IMR-90 (cell line): ENCODE measurements at regions not wholly inside any gene's neighbourhood (a gene's known extent, or its start where the extent isn't known, plus 50 kb on each side); places are given as distances from the start of the nearest gene placed in this dataset.

ENCODE experiments used
- FOS ChIP-seq: fragments of 150-350 bp; IDR thresholded peaks from 2 replicates; pipeline ENCODE4 v1.6.1; 2016; ENCODE audit warnings: low read depth, low read length
- MAFK ChIP-seq: IDR thresholded peaks from 2 replicates; pipeline ENCODE4 v1.6.1; 2012; ENCODE audit warnings: low read depth, low read length, improper control_type of control experiment
- POLR2A ChIP-seq: IDR thresholded peaks from 2 replicates; pipeline ENCODE4 v1.6.1; 2012; ENCODE audit warnings: mild to moderate bottlenecking, low read depth, low read length
- RAD21 ChIP-seq: IDR thresholded peaks from 2 replicates; pipeline ENCODE4 v1.6.1; 2012; ENCODE audit warnings: low read length, improper control_type of control experiment
- RCOR1 ChIP-seq: IDR thresholded peaks from 2 replicates; pipeline ENCODE4 v1.6.1; 2012; ENCODE audit warnings: mild to moderate bottlenecking, low read length, improper control_type of control experiment; ENCODE audit not compliant: insufficient replicate concordance
- RFX5 ChIP-seq: IDR thresholded peaks from 2 replicates; pipeline ENCODE4 v1.8.0; 2012; ENCODE audit warnings: low read depth, mild to moderate bottlenecking, low read length, moderate library complexity
- TF ChIP-seq, protein P1 (sequence below): conservative IDR thresholded peaks from 2 replicates; pipeline ENCODE4 v1.5.1; 2012; ENCODE audit warnings: mild to moderate bottlenecking, low read depth, low read length, improper control_type of control experiment

DNA sequence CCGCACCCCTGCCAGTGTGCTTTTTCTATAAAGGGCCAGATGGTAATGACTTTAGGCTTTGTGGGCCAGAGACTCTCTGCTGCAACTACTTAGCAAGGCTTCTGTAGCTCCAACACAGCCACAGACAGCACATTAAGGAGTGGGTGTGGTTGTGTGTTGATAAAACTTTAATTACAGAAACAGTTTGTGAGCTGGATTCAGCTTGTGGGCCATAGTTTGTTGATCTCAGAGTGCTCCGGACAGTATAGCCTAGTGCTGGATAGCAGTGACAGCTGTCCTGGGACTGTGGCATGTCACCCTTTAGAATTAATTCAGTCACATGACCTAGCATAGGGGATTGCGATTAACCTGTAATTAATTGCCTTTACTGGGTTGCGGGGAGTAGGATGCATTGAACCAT, 109.7 kb downstream of the ZNF664 start:
- TF ChIP-seq, protein P1, sequence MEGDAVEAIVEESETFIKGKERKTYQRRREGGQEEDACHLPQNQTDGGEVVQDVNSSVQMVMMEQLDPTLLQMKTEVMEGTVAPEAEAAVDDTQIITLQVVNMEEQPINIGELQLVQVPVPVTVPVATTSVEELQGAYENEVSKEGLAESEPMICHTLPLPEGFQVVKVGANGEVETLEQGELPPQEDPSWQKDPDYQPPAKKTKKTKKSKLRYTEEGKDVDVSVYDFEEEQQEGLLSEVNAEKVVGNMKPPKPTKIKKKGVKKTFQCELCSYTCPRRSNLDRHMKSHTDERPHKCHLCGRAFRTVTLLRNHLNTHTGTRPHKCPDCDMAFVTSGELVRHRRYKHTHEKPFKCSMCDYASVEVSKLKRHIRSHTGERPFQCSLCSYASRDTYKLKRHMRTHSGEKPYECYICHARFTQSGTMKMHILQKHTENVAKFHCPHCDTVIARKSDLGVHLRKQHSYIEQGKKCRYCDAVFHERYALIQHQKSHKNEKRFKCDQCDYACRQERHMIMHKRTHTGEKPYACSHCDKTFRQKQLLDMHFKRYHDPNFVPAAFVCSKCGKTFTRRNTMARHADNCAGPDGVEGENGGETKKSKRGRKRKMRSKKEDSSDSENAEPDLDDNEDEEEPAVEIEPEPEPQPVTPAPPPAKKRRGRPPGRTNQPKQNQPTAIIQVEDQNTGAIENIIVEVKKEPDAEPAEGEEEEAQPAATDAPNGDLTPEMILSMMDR: no peak
- TF ChIP-seq RAD21 (no peak), MAFK (no peak), RCOR1 (no peak), POLR2A (no peak), RFX5 (no peak), FOS (no peak)
